Dedifferentiated amniotic fluid mesenchymal stem cell (primary cell): ENCODE measurements at regions not wholly inside any gene's neighbourhood (a gene's known extent, or its start where the extent isn't known, plus 50 kb on each side); places are given as distances from the start of the nearest gene placed in this dataset.
"Not testable (repeated sequence)": the region's sequence is repeated elsewhere in the genome, so short reads cannot be mapped to it uniquely, and the experiment has no call there.

Experiments used
- DNase-seq: peaks from one replicate; pipeline ENCODE4 v3.0.0-alpha.2; 2016; ENCODE audit errors: extremely low spot score

DNA sequence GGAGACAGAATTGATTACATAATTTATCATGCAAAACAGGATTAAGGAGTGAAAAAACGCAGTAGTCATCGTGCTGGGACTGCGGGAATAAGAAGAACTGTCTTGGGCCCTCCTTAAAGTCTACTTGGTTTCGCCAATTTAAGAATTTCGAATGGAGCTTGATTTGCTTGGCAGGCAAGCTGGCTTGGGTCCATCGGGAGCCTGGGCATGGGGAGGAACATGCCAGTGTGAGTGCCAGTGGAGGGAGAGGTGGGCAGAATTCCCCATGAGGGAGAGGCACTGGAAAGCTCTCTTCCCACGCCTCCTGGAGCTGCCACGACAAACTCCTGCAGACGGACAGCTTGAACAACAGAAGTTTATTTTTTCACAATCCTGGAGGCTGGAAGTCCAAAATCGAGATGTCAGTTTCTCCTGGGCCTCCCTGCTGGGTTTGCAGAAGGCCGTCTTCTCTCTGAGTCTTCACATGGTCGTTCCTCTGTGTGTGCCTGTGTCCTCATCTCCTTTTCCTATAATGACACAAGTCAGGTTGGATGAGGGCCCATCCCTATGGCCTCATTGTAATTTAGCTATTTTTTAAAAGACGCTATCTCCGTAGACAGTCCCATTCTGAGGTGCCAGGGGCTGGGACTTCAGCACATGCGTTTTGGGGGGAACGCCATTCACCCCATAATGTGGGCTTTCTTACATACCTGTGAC lies 528.7 kb upstream of the DPP6 start:
- no peak for DNase-seq

DNA sequence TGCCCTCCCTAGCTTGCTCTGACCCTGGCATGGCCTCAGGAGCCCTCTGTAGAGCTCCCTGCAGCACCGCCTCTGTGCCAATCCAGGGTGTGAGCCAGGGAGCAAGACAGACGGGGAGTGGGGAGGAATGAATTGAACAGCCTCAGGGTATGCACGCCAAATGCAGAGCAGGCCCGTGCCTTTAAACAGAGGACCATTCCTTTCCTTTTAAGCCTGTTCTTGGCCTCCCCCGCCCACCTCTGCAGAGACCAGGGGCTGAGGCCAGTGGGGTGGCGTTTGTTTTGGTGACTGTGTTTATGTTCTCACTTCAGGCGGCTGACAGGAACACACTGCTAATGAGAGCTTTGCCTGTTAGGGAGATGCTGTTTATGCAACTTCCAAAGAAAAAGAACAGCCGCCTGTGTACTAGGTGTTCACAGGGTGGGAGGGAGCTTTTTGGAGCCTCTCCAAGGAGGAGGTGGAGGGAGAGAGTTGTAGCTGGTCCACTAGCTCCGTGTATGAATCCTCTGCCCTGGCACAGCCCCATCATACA lies 528.1 kb upstream of the DPP6 start:
- no peak for DNase-seq

DNA sequence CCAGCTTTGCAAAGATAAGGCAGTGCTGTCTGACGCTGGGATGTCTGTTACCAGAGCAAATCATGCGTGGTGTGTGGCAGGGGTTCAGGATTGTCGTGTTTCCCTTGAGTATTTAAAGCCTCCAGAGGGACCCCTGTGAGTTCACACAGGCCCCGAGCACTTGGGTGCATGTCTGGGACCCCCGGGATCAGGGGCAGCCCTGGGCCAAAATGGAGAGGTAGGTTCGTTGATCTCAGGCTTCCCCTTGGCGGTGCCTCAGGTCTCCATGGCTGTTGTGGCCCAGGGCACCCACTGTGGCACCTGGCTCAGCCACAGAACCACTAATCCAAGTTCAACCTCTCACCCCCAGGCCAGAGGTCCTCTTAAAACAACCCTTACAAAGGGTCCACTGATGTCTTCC lies 523.1 kb upstream of the DPP6 start:
- no peak for DNase-seq

DNA sequence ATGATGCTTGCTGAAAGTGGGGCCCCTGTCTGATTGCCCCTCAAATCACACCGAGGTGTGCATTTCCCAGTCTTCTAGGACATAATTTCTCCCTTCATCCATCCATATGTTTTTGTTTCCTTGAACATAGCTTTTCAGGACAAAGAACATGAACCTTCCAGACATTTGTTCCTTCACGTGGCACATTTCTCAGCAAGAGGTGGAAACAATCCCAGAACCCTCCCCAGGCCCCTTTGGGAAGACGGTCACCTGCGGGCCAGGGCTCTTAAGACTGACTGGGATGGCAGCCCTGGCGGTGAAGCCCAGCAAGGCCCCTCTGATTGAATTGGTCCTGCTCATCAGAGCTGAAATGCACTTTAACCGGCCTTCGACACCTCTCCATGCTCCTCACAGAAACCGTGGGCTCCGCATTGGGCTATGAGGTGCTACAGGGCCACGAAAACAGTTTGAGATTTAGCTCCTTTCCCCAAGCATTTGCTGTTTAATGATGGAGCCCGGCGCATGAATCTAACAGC lies 522.5 kb upstream of the DPP6 start:
- DNase-seq = no peak

DNA sequence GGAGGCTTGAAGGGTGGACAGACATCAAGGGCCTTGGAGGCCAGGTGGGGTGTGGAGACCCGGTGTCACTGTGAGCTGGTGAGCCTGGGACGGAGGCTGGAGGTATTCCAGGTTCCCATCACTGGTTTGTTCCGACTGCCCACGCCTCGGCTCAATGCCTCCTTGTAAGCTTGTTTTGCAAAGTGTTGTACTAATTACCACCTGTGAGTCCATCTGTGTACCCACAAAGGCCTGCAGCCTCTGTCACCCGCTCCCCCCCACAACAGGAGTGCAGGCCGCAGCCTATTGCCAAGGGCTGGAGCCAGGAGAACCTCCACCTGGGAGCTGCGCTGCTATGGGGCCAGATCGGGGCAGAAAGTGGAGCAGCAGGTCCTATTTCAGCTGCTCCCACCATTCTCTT lies 521.8 kb upstream of the DPP6 start:
- no peak for DNase-seq

DNA sequence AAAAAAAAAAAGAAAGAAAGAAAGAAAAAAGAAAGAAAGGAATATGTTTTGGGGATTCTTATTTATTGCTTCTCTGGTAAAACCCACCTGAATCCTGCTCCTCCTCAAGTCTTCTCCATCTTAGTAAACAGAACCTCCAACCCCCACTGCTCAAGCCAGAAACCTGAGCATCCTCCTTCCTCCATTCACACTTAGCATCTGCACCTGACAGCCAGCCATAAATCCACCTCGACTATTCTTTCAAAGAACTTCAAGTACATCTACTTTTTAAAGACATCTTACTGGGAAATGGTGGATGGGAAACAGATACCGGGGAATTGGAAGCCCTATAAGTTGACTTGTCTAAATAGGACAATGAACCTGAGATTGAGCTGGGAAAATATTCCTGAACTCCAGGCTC lies 519.9 kb upstream of the DPP6 start:
- no peak for DNase-seq

DNA sequence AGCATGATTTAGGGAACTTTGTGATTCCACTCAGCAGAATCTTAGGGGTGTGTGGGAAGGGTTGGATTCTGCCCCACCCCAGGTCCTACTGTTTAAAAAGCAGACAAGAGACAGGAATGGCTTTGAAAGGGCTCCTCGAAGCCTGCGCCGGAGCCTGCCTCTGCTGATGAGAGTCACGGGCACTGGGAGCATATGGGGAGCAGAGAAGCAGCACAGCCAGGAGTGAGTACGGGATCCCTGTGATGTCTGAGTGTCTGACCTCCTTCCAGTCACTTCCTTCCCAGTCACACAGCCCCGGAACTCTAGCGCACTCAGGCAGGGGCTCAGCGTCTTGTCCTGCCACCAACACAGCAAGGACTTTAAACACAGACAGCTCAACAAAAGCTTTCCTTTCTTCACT lies 514.9 kb upstream of the DPP6 start:
- no peak for DNase-seq

DNA sequence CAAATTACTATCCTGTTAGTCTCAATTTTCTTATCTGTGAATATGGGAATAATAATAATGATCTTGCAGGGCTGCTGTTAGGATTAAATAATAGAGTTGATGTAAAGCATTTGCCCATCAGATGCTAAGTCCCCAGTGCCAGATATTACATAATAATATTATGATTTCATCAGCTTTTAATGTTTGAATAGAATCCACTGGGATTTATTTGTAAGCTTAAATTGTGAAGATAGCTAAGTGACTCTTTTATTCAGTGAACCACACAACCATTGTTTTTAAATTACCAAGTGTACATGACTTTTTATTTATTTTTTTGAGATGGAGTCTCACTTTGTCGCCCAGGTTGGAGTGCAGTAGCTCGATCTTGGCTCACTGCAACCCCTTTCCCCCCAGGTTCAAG lies 510.3 kb upstream of the DPP6 start:
- no peak for DNase-seq

DNA sequence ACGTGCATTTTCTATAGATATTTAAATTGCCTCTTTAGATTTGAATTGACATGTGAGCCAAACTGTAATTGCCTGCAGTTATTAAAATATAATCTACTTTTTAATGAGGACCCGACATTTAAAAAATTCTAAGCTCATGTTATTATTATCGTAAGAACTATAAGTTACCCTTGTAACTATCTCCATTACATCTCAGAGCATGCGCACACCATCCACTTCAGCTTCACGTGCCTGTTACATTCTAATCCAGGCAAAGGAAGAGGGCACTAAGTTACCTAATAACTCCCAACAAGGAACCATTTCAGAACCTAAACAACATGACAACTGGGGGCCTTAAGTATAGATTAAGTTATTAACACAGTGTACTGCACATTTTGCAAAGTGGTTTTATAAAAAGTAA lies 509.0 kb upstream of the DPP6 start:
- no peak for DNase-seq

DNA sequence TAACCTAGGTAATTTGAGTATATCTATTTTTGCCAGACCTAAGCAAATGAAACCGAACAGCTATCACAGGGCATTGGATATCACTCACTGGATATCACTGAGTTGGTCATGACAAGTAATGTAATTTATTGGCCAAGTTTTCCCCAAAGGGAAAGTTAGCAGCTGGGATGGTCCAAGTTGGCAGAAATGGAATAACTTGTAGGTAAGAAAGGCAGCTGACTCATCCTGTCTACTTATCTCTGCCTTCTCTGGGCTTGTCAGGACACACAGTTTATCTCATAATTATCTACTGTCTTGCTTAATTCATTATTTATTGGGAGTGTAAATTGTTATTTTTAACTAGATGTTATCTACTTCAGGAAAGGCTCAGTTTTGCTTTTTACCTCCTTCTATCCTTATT lies 502.0 kb upstream of the DPP6 start:
- DNase-seq = no peak

DNA sequence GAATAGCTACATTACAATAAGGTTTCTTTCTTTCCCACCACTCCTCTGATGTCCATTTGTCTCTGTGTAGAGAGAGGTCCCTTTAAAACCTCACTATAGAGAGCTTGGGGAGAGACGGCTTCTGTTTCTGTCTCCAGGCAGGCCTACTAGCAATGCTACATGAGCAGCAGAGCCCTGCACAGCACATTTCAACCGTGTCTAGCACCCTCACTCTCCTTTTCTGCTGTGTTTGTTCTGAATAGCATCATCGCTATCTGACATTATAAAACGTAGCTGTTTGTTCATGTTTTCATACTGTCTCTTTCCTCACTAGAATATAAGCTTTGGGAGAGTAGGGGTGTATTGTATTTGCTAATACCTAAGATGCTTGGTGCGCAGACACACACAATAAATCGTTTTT lies 487.8 kb upstream of the DPP6 start:
- no peak for DNase-seq

DNA sequence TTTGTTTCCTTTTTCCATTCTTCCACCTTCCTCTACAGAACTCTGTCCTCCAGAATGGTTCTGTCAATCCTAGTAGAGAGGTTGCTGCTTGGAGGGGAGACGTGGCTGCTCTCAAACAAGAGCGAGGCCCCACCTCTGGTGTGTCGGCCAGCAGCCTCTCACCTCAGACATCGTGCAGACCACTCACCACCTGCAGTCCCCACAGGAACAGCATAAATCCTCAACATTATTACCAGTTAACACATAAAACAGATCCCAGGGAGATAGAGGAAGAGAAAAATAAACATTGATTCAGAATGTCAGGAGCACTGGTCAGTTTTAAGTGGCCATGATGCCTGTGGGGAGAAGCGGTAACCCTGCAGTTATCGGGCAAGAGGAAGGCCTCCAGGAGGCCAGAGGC lies 485.9 kb upstream of the DPP6 start:
- no peak for DNase-seq

DNA sequence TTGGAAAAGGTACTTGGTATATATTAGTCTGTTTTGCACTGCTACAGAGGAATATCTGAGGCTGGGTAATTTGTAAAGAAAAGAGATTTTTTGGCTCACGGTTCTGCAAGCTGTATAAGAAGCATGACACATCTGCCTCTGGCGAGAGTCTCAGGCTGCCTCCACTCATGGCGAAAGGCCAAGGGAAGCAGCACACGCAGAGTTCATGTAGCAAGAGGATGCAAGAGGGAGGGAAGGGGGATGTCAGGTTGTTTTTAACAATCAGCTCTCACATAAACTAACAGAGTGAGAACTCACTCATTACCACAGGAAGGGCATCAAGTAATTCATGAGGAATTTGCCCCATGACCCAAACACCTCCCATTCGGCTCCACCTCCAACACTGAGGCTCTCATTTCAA lies 484.8 kb upstream of the DPP6 start:
- no peak for DNase-seq

DNA sequence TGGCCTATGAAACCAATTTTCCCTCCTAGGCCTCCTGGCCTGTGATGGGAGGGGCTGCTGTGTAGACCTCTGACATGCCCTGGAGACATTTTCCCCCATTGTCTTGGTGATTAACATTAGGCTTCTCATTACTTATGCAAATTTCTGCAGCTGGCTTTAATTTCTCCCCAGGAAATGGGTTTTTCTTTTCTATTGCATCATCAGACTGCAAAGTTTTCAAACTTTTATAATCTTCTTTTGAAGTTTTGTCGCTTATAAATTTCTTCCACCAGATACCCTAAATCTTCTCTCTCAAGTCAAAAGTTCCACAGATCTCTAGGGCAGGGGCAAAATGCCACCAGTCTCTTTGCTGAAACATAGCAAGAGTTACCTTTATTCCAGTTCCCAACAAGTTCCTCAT lies 482.7 kb upstream of the DPP6 start:
- DNase-seq = not testable (repeated sequence)

DNA sequence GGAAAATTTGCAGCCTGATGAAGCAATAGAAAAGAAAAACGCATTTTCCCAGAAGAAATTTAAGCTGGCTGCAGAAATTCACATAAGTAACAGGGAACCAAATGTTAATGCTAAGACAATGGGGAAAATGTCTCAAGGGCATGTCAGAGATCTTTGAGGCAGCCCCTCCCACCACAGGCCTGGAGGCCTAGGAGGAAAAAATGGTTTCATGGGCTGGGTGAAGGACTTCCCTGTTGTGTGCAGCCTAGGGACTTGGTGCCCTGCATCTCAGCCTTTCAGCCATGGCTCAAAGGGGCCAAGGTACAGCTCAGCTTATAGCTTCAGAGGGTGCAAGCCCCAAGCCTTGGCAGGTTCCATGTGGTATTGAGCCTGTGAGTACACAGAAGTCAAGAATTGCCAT lies 476.1 kb upstream of the DPP6 start:
- DNase-seq = no peak

DNA sequence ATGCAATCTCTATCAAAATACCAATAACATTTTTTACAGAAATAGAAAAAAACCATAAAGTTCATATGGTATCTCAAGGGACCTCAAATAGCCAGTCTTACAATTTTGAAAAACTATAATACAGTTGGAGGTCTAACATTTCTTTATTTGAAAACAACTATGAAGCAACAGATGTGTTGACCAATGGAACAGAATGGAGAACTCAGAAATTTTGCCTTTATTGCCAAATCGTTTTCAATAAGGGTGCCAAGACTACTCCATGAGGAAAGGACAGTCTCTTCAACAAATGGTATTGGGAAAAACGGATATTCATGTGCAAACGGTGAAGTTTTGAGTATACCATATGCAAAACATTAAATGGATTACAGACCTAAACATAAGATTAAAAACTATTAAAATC lies 470.8 kb upstream of the DPP6 start:
- no peak for DNase-seq

DNA sequence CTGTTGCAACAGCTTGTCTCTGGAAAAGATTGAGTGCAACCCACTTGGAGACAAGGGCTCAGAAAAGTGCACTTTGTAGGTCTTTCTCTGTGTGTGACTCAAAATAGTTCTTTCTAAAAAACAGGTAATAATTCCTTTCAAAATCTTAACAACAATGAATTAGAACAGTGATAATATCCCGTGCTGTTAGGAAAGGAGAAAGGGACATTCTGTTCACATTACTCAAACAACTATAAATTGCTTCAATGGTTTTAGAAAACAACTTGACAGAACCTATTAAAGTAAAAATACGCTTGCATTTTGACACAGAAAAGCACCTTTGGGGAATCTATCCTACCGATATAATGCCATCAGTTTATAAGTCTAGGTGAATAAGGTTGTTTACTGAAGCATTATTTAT lies 468.1 kb upstream of the DPP6 start:
- DNase-seq = no peak

DNA sequence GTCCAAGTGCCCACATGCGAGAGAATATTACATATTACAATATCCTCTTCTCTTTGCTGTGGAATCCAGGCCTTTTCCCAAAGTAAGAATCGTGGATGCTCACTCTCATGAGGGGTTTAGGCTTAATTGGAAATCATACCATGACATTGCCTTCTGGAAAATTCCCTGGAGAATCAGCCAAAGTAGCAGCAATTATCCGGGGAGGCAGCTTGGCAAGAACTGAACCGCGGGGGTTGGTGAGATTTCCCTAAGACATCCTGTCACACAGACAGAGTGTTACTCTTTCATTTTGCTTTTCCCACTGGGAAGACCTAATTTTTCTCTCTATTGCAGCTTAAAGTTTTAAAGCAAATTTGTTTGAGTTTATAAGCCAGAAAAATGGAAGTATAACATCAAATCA lies 463.6 kb upstream of the DPP6 start:
- no peak for DNase-seq

DNA sequence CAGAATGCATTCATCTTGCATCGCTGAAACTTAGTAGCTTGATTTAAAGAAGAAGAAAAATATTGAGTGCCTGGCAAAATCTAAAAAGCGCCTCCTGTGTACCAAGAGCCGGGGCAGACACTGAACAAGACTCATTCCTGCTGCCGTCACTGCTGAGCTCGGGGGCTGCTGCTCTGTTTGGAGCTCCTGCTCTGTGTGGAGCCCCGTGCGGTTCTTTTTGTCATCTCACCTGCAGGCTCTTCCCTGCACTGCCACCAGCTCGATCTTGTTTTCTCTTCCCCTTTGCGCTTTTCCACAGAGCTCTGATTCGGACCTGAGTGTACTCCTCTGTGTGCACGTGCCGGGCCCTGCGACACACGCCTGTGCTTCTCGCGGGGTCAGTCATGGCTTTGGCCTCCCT lies 462.1 kb upstream of the DPP6 start:
- DNase-seq = no peak

DNA sequence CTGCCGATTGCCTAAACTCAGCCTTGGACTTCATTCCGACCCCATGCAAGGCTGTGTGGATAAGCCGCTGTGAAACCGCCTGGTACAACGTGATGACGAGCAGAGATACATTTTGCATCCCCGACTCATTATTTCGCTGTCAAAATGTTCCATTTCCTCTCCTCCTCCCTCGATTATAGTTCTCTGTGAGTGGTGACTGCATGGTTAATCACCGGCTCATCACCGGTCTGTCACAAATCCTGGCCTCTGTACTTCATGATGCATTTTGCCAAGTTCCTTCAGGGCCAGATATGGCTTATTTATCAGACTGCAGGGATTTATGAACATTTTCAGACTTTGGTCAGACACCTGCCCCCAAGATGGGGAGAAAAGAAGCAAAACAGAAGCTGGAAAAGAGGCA lies 461.6 kb upstream of the DPP6 start:
- no peak for DNase-seq

DNA sequence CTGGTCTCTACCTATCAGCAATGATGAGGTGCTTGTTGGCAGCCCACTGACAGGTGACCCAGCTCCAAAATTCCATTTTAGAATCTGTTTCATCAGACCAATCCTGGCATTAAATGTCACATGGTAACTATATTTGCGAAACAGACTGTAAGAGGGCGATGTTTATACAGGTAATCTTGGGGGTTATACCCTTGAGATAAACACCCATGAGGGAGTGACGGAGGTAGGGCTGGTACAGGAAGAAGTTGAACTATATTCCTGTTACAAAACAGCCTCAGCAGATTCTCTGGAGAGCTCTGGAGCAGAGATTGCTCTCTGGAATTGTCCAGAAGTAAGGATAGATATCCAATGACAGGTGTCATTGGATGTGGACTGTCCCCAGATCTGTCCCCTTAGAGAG lies 444.8 kb upstream of the DPP6 start:
- no peak for DNase-seq

DNA sequence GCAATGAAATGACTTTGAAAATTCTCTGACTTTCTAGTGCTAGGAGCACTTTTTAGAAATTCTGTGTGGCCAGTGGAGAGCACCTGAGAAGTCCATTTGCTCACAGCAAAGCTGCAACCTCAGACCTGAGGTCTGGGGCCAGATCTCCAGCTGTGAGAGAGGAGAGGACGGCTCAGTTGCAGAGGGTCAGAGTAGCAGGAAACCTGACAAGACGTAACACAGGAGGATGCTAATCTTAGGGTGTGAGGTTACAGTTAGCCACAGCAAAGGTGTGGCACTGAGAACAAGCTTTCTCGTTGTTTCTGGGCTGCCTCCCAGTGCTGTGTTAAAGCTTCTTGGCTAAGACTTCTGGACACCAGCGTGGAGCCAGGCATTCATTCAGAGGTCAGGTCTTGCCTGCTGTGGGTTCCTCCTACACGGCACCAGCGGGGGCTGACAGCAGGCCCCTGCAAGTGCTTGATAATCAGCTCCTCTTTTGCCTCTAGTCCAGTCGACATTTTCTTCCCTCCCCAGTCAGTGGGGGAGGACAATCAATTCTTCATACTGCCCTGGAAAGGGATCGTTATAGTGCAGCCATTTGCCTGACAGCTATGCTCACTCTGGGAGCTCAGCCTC lies 435.4 kb upstream of the DPP6 start:
- no peak for DNase-seq

DNA sequence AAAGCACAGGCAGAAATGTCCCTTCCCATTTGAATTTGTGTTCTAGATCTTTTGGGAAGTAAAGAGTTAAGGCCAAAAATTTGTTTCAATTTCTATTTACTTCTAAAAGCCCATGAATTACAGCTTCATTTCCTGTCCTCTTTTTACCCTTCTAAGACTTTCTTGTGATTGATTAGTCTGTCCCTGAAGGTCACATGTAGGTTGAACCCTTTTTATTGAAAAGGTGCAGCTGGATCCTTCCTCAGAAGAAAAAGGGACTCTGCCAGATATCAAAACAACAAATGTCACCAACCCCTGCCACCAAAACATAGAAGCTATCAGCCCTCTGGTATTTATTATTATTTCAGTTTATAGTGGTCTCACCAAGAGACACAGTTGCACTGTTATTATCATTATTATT lies 424.9 kb upstream of the DPP6 start:
- no peak for DNase-seq

DNA sequence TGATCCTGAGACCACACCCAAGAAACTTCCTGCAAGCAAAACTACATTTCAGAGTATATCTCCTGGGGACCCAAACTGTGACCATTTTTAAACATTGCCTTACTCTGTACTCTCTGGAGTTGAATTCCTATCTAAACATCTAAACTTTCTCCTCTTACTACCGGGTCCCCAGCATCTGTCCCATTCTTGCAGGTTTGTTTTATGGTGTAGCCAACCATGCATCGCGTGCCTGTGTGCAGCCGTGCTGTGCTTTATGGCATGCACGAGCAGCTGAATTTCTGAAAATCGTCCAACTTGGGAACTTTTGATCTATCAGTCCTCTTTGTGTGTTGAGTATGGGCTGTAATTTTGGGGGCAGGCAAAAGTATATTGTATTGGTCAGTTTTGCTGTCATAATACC lies 423.8 kb upstream of the DPP6 start:
- DNase-seq = no peak
